Activated T-cell treated with anti-CD3 and anti-CD28 coated beads, Interleukin-2, amount 50 U/mL, for 24 hours (primary cell): ENCODE measurements at regions not wholly inside any gene's neighbourhood (a gene's known extent, or its start where the extent isn't known, plus 50 kb on each side); places are given as distances from the start of the nearest gene placed in this dataset.

ENCODE experiments used
- DNase-seq: peaks from one replicate; pipeline ENCODE4 v3.0.0-alpha.2; 2020
- H3K27ac Mint-ChIP-seq: 2 replicates; pipeline ENCODE4 v1.8.0; 2020; ENCODE audit warnings: mild to moderate bottlenecking, mixed read lengths
- H3K27me3 Mint-ChIP-seq: 2 replicates; pipeline ENCODE4 v1.8.0; 2020; ENCODE audit warnings: mixed read lengths
- H3K36me3 Mint-ChIP-seq: 2 replicates; pipeline ENCODE4 v1.8.0; 2020; ENCODE audit warnings: low read depth, mixed read lengths
- H3K4me1 Mint-ChIP-seq: 2 replicates; pipeline ENCODE4 v1.8.0; 2020; ENCODE audit warnings: low read depth, mixed read lengths
- H3K4me3 Mint-ChIP-seq: 2 replicates; pipeline ENCODE4 v1.8.0; 2020; ENCODE audit warnings: mild to moderate bottlenecking, moderate library complexity, mixed read lengths
- H3K9me3 Mint-ChIP-seq: 2 replicates; pipeline ENCODE4 v1.8.0; 2020; ENCODE audit warnings: mixed read lengths

DNA sequence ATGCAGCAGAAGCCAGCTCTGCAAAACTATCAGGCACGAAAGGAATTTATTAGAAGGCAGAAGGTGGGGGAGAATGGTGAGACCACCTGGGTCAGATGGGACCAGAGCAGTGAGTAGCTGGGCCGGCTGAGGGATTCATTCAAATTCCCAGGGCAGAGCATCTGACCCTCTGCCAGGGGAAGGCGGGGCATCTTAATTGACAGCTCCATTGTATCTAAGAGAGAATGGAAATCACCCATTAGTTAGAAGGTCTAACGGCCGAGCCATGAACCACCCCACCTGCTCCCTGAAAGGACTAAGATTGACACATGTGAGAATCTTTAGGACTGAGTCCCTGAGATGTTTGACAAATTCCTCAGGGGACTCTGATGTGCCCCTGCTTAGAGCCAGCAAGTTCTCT, 83.7 kb downstream of the PHETA1 start:
- Mint-ChIP-seq H3K4me3 (no peak overlapping the region), H3K9me3 (peaks cover 13% of the 10 kb centered on the region), H3K4me1 (no peaks in the 10 kb centered on the region), H3K27ac (no peak overlapping the region), H3K27me3 (peaks cover 15% of the 10 kb centered on the region), H3K36me3 (no peaks in the 10 kb centered on the region)
- DNase-seq: no peak

DNA sequence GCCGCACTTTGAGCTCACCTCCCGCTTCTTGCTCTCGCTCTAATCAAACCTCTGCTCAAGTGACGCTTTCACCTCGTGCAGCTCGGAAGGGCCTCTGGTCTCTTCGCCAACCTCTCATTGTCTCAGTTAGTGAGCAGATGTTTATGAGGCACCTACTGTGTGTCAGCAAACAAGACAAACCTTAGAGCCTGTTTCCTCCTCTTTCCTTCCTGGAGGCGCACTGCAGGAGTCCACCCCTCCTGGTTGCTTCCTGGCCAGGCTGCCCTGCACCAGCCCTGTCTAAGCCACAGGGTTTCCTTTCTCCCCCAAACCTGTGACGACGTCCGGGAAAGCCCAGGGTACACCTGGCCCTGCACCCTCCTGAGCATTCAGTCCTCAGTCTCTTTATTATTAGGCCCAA, 84.2 kb downstream of the PHETA1 start:
- Mint-ChIP-seq H3K4me1 (no peaks in the 10 kb centered on the region), H3K27ac (no peak overlapping the region), H3K4me3 (no peak overlapping the region), H3K36me3 (no peaks in the 10 kb centered on the region), H3K27me3 (peaks cover 15% of the 10 kb centered on the region), H3K9me3 (peaks cover 13% of the 10 kb centered on the region)
- no peak for DNase-seq

DNA sequence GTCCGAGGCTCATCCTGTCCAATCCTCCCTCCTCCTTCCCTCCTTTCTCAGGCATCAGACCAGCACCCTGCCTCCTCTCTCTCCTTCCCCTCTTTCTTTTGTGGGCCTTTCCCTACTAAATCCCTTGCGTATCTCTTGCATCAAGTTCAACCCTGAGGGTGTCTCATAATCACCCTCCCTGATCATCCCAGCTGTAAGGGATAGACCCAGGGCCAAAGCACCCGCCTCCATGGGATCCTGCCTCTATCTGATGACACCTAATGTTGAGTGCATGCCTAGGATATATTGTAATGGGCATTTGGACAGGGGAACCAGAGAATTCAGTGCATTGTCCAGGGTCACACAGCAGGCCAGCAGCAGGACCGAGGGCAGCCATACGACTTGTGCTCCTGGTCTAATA, 84.9 kb downstream of the PHETA1 start:
- peaks cover 19% of the 10 kb centered on the region for H3K27me3 Mint-ChIP-seq
- H3K4me3 Mint-ChIP-seq: no peak overlapping the region
- DNase-seq: no peak
- H3K9me3 Mint-ChIP-seq: peaks cover 13% of the 10 kb centered on the region
- H3K36me3 Mint-ChIP-seq: no peaks in the 10 kb centered on the region
- no peak overlapping the region for H3K27ac Mint-ChIP-seq
- no peaks in the 10 kb centered on the region for H3K4me1 Mint-ChIP-seq

DNA sequence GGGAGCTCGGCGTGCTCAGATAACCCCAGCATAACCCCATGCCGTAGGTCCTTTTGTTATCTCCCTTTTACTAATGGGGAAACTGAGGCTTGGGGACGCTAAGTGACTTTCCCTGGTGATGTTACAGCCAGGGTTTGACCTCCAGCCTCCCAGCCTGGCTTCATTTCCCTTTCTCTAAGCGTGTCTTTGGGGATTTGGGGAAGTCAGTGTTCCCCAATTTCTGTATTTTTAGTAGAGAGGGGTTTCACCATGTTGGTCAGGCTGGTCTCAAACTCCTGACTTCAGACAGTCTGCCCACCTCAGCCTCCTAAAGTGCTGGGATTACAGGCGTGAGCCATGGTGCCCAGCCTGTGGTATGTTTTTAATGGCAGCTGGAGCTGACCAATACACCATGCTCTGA, 85.4 kb downstream of the PHETA1 start:
- no peak overlapping the region for H3K27ac Mint-ChIP-seq
- H3K27me3 Mint-ChIP-seq: peaks cover 20% of the 10 kb centered on the region

DNA sequence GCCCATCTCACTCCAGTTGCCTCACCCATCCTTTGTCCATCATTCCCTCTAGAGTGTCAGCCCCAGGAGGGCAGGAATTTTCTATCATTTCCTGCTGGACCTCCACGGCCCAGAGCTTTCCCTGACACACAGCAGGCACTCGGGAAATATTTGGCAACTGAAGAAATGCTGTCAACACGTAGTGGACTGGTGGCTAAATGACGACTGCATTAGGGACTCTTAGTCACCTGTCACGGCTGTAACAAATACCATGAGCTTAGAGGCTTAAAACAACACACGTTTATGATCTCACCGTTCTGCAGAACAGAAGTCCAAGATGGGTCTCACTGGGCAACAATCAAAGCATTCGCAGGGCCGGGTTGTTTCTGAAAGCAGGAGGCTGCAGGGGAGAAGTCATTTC, 91.3 kb downstream of the PHETA1 start:
- Mint-ChIP-seq H3K4me3 (no peak overlapping the region), H3K4me1 (no peaks in the 10 kb centered on the region), H3K27me3 (peaks cover 35% of the 10 kb centered on the region), H3K9me3 (peaks cover 13% of the 10 kb centered on the region), H3K27ac (no peak overlapping the region), H3K36me3 (no peaks in the 10 kb centered on the region)
- no peak for DNase-seq

More for the DNA sequence above, 85.4 kb downstream of the PHETA1 start:
- Mint-ChIP-seq H3K9me3 (peaks cover 13% of the 10 kb centered on the region), H3K36me3 (no peaks in the 10 kb centered on the region), H3K4me3 (no peak overlapping the region), H3K4me1 (no peaks in the 10 kb centered on the region)
- no peak for DNase-seq

DNA sequence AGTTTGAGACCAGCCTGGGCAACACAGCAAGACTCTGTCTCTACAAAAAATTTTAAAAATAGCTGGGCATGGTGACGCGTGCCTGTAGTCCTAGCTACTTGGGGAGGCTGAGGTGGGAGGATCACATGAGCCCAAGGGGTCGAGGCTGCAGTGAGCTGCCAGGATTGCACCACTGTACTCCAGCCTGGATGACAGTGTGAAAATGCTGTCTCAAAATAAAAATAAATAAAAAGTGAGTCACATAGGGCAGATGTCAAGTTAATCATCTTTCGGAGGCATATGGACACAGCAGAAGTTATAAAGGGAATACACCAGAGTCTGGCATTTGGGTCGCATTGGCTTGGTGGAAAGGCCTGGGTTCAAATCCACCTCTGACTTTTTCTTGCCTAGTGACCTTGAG, 92.7 kb downstream of the PHETA1 start:
- Mint-ChIP-seq H3K4me1 (no peaks in the 10 kb centered on the region), H3K27ac (no peak overlapping the region), H3K36me3 (no peaks in the 10 kb centered on the region), H3K4me3 (no peak overlapping the region), H3K9me3 (peaks cover 7% of the 10 kb centered on the region), H3K27me3 (peaks cover 28% of the 10 kb centered on the region)
- no peak for DNase-seq

DNA sequence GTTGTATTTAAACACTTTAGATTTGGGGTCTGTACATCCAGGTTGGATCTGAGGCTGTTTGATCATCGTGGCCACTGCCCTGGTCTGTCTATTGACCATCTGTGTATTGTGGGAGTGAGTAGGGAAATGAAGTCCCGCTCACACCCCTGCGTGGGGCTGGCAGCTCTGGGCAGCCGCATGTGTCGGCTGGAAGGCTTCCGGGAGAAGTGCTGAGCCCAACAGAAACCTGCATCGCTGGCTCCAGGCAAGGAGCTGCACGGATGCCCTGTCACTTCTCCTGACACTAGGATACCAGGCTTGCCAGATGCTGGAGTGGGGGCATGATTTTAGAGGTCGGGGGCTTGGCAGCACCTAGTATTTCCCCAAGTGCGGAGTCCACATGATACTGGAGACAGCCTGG, 93.6 kb downstream of the PHETA1 start:
- Mint-ChIP-seq H3K27ac (no peak overlapping the region), H3K4me3 (no peak overlapping the region), H3K27me3 (peaks cover 26% of the 10 kb centered on the region), H3K4me1 (no peaks in the 10 kb centered on the region), H3K36me3 (no peaks in the 10 kb centered on the region), H3K9me3 (no peaks in the 10 kb centered on the region)
- DNase-seq: no peak

DNA sequence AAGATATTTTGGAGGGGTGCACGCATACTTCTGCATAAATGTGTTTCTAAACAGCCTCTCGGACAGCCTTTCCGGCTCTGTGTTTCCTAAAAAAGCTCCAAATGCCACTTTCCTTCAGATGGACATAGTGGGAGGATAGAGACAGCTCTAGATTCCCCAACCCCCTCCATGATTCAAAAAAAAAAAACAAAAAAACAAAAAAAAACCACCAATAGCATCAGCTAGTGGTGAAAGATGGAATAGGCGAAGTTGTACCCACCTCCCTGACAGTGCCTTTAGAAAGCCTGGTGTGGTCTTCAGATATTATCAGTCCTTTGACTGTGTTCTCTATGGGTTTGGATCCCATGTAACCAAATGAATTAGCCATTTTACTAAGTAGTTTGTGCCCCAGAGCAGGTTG, 94.1 kb downstream of the PHETA1 start:
- DNase-seq: no peak
- Mint-ChIP-seq H3K4me3 (no peak overlapping the region), H3K27ac (no peak overlapping the region), H3K9me3 (no peaks in the 10 kb centered on the region), H3K4me1 (no peaks in the 10 kb centered on the region), H3K36me3 (no peaks in the 10 kb centered on the region), H3K27me3 (peaks cover 30% of the 10 kb centered on the region)

DNA sequence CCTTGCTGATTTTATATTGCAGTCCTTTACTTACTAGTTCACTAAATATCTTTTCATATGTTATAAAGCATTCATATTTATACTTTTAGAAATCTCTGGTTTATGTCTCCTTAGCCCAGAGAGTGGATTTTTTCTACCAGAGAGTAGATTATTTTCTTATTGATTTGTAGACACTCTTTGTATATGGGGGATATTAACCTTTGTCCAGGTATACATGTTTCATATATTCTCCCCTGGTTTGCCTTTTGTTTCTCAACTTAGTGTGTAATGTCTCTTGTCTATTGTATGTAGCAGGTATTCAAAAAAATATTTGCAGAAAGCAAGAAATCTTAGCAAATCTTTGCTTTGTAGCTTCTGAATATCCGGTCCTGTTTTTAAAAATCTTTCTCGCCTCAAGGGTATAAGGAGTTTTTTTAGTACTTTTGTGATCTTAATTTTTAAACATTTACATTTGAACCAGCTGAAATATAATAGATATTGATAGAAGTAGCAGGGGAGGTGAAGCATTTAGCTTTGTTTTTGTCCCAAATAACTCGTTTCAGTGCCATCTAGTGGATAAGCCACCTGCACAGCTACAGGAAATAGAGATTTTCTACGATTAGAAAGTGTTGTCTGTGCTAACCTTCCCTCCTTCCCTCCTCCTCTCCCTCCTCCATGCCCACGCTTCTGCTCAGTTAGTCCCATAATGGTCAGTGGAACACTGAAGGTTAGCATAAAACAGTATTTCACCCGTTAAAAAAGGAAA, 97.0 kb downstream of the PHETA1 start:
- no peak for DNase-seq
- Mint-ChIP-seq H3K36me3 (no peaks in the 10 kb centered on the region), H3K9me3 (no peaks in the 10 kb centered on the region), H3K4me3 (no peak overlapping the region), H3K27ac (no peak overlapping the region), H3K27me3 (peaks cover 18% of the 10 kb centered on the region), H3K4me1 (no peaks in the 10 kb centered on the region)

DNA sequence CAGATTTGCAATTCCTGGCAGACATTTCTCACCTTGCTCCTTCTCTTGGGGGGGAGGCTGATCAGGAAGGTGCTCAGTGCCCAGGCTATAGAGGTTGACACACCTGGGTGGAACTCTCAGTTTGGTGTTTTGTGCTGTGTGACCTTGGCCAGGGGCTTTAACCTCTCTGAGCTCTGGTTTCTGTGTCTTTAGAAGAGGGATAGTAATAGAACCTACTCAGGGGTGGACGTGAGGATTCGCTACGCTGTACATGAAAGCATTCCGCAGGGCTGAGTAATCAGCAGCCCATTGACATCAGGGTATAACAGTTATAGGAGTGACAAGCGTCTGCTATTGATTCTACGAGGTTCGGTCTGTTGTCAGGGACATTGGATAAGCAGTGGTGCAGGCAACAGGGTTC, 98.1 kb downstream of the PHETA1 start:
- no peaks in the 10 kb centered on the region for H3K9me3 Mint-ChIP-seq
- no peaks in the 10 kb centered on the region for H3K36me3 Mint-ChIP-seq
- H3K27ac Mint-ChIP-seq: no peak overlapping the region
- DNase-seq: no peak
- H3K4me3 Mint-ChIP-seq: no peak overlapping the region
- peaks cover 18% of the 10 kb centered on the region for H3K27me3 Mint-ChIP-seq
- no peaks in the 10 kb centered on the region for H3K4me1 Mint-ChIP-seq

DNA sequence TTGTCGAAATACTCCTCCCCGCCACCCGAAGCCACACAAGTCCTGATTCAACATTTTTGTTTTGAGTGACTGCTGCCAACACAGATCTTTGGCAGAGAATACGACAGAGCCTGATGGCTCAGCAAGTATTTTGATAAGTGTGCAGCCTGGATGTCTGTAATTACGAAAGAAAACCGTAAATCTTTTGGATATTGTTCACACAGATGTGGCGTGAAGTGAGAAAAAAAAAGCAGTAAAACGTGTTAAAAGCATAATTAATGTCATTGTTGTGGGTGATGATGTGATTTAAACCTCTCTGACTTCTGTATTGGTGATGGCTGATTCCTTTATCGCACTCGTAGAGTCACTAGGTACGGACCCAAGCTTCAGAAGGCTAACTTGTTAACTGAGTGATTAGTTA, 98.7 kb downstream of the PHETA1 start:
- Mint-ChIP-seq H3K27me3 (peaks cover 17% of the 10 kb centered on the region), H3K4me3 (no peak overlapping the region), H3K4me1 (no peaks in the 10 kb centered on the region), H3K9me3 (no peaks in the 10 kb centered on the region), H3K36me3 (no peaks in the 10 kb centered on the region), H3K27ac (no peak overlapping the region)
- DNase-seq: no peak

DNA sequence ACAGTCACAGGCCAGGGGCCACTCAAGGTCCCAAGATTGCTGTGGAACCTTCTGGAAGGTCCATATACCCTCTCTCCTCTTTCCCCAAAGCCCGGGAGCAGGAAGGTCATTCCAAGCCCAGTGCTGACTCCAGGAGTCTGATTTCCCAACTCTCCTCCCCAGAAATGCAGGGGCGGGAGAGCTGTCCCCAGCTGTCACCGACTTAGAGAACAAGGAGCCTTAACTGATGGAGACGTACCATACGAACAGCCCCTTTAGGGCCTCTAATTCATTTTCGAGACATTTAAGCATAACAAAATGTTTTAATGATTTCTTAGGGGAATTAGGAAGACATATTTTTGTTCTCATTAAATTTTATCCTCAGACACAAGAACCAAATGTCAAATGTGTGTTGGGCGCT, 99.2 kb downstream of the PHETA1 start:
- no peak overlapping the region for H3K27ac Mint-ChIP-seq
- no peaks in the 10 kb centered on the region for H3K4me1 Mint-ChIP-seq
- no peak overlapping the region for H3K4me3 Mint-ChIP-seq
- no peaks in the 10 kb centered on the region for H3K36me3 Mint-ChIP-seq
- peaks cover 11% of the 10 kb centered on the region for H3K27me3 Mint-ChIP-seq
- no peaks in the 10 kb centered on the region for H3K9me3 Mint-ChIP-seq
- no peak for DNase-seq

DNA sequence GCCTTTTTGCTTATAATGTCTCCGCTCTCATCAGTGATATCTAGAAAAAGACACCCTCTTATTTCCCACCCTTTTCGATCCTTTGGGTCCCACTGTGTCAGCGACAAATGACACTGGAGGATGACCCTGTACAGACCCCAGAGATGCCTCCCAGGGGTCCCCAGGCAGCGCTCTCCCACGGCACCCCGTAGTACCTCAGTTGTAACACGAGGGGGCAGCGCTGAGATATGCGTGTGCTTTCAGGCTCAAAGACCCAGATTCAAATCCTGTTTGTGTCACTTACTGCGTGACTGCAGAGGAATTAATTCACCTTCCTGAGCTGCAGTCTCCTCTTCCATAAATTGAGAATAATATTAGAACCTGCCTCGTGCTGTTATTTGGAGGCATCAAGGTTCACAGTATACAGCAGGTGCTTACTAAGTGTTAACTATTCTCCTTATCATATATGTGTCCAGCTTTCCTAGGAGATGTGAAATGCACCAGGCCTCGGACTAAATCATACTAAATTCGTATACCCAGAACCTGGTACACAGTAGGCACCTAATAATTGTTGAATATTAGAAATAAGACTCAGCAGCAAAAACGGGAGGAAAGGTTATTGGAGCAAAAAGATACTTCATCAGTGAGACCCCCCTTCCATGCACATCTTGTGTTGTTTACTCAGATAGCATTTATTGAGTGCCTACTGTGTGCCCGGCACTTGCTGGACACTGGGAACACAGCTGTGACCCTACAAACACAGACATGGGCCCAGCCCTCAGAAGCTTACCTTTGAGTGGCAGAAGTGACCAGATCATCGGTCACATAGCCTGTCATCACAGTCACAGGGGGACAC, 99.9 kb downstream of the PHETA1 start:
- H3K36me3 Mint-ChIP-seq: no peaks in the 10 kb centered on the region
- peak; percentile 36 for DNase-seq
- no peak overlapping the region for H3K4me3 Mint-ChIP-seq
- H3K27me3 Mint-ChIP-seq: peaks cover 10% of the 10 kb centered on the region
- no peaks in the 10 kb centered on the region for H3K9me3 Mint-ChIP-seq
- H3K27ac Mint-ChIP-seq: no peak overlapping the region
- no peaks in the 10 kb centered on the region for H3K4me1 Mint-ChIP-seq

DNA sequence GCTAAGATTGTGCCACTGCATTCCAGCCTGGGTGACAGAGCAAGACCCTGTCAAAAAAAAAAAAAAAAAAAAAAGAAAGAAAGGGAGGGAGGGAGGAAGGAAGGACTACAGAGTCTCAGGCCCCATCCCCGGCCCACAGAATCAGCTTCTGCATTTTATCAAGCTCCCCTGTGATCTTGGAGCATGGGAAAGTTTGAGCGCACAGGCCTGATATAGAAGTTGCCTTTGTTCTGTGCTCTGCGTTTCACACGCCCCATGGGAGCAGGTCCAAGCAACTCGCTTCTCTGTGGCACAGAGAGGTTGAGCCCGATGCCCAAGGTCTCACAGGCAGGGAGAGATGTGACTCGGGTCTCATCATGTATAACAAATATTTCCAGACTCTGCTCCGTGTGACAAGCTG, 101.8 kb downstream of the PHETA1 start:
- H3K4me1 Mint-ChIP-seq: no peaks in the 10 kb centered on the region

DNA sequence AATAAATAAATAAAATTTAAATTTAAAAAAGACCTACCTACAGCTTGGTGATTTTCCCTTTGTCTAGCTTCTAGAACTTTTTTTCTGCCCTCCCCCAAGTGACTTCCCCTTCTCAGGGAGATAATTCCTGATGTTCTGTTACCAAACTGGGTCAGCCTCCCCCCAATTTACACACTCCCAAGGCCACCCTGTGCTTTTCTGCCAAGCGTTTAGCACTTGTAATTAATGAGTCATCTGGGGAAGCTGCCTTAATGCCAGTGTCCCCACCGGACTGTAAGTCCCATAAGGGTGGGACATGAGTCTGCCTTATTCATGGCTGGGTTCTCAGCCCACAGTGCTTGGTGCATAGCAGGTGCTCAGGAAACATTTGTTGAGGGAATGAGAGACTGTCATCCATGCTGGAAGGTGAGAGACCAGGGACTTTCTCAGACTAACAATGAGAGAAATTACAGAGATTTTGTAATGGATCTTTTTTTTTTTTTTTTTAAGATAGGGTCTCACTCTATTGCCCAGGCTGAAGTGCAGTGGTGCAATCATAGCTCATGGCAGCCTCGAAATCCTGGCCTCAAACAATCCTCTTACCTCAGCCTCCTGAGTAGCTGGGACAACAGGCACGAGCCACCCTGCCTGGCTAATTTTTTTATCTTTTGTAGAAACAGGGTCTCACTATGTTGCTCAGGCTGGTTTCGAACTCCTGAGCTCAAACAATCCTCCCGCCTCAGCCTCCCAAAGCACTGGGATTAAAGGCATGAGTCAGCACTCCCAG, 106.8 kb downstream of the PHETA1 start:
- no peaks in the 10 kb centered on the region for H3K9me3 Mint-ChIP-seq
- H3K27me3 Mint-ChIP-seq: peaks cover 9% of the 10 kb centered on the region
- H3K4me1 Mint-ChIP-seq: no peaks in the 10 kb centered on the region
- H3K27ac Mint-ChIP-seq: no peak overlapping the region
- no peaks in the 10 kb centered on the region for H3K36me3 Mint-ChIP-seq
- no peak overlapping the region for H3K4me3 Mint-ChIP-seq
- no peak for DNase-seq

More for the DNA sequence above, 101.8 kb downstream of the PHETA1 start:
- H3K36me3 Mint-ChIP-seq: no peaks in the 10 kb centered on the region
- no peak overlapping the region for H3K4me3 Mint-ChIP-seq
- no peak for DNase-seq
- no peaks in the 10 kb centered on the region for H3K9me3 Mint-ChIP-seq
- H3K27ac Mint-ChIP-seq: no peak overlapping the region
- H3K27me3 Mint-ChIP-seq: peaks cover 10% of the 10 kb centered on the region
